SK-N-SH treated with all-trans-retinoic acid at 6 μM for 48 hours (cell line): ENCODE measurements at regions not wholly inside any gene's neighbourhood (a gene's known extent, or its start where the extent isn't known, plus 50 kb on each side); places are given as distances from the start of the nearest gene placed in this dataset.
A peak's percentile ranks its signal among the peaks of the same experiment; 100 is the strongest.

ENCODE experiments used
- ATAC-seq: fragments of 200-7000 bp; cut with Tn5 transposase; 3 replicates; pipeline ENCODE4 v1.9.1; 2020; ENCODE audit warnings: mild to moderate bottlenecking, moderate library complexity
- ARNTL ChIP-seq: fragments of 450-650 bp; formaldehyde crosslinking; IDR thresholded peaks from 2 replicates; pipeline ENCODE4 v1.5.0; 2020; ENCODE audit warnings: low read depth, mild to moderate bottlenecking, moderate library complexity, borderline replicate concordance
- BACH2 ChIP-seq: fragments of 250-450 bp; sonication (Bioruptor Pico); IDR thresholded peaks from 2 replicates; pipeline ENCODE4 v1.9.0; 2021; ENCODE audit warnings: mild to moderate bottlenecking, borderline replicate concordance
- CSDC2 ChIP-seq: fragments of 250-450 bp; sonication (Bioruptor Pico); IDR thresholded peaks from 2 replicates; pipeline ENCODE4 v1.5.0; 2020; ENCODE audit warnings: mild to moderate bottlenecking, moderate library complexity
- CSRNP3 ChIP-seq: fragments of 250-450 bp; sonication (Bioruptor Pico); IDR thresholded peaks from 2 replicates; pipeline ENCODE4 v1.5.1; 2021; ENCODE audit warnings: mild to moderate bottlenecking, moderate library complexity
- ESRRG ChIP-seq: fragments of 250-450 bp; sonication (Bioruptor Pico); IDR thresholded peaks from 2 replicates; pipeline ENCODE4 v1.6.1; 2021; ENCODE audit warnings: mild to moderate bottlenecking
- GLIS3 ChIP-seq: fragments of 250-450 bp; sonication (Bioruptor Pico); IDR thresholded peaks from 2 replicates; pipeline ENCODE4 v1.5.0; 2020; ENCODE audit warnings: mild to moderate bottlenecking, moderate library complexity
- ISL1 ChIP-seq: fragments of 250-450 bp; sonication (Bioruptor Pico); IDR thresholded peaks from 2 replicates; pipeline ENCODE4 v2.1.2; 2022; ENCODE audit warnings: mild to moderate bottlenecking, moderate library complexity
- OSR1 ChIP-seq: fragments of 250-450 bp; sonication (Bioruptor Pico); IDR thresholded peaks from 2 replicates; pipeline ENCODE4 v1.8.0; 2022; ENCODE audit warnings: moderate library complexity, mild to moderate bottlenecking, inconsistent platforms
- PPARA ChIP-seq: fragments of 250-450 bp; sonication (Bioruptor Pico); IDR thresholded peaks from 2 replicates; pipeline ENCODE4 v1.5.0; 2020; ENCODE audit warnings: mild to moderate bottlenecking, borderline replicate concordance
- RARB ChIP-seq: fragments of 250-450 bp; sonication (Bioruptor Pico); IDR thresholded peaks from 2 replicates; pipeline ENCODE4 v1.8.0; 2021; ENCODE audit warnings: mild to moderate bottlenecking, moderate library complexity
- SNAI2 ChIP-seq: fragments of 250-450 bp; sonication (Bioruptor Pico); IDR thresholded peaks from 2 replicates; pipeline ENCODE4 v1.5.0; 2020; ENCODE audit warnings: mild to moderate bottlenecking, moderate library complexity
- TCF4 ChIP-seq: fragments of 250-450 bp; sonication (Bioruptor Pico); IDR thresholded peaks from 2 replicates; pipeline ENCODE4 v1.8.0; 2021; ENCODE audit warnings: mild to moderate bottlenecking, moderate library complexity, borderline replicate concordance
- TOX ChIP-seq: fragments of 250-450 bp; sonication (Bioruptor Pico); IDR thresholded peaks from 2 replicates; pipeline ENCODE4 v1.8.0; 2021; ENCODE audit warnings: mild to moderate bottlenecking, moderate library complexity, borderline replicate concordance
- ZC3H10 ChIP-seq: fragments of 250-450 bp; sonication (Bioruptor Pico); IDR thresholded peaks from 2 replicates; pipeline ENCODE4 v1.5.1; 2021; ENCODE audit warnings: mild to moderate bottlenecking, moderate library complexity
- ZFP3 ChIP-seq: fragments of 250-450 bp; sonication (Bioruptor Pico); IDR thresholded peaks from 2 replicates; pipeline ENCODE4 v1.5.0; 2020; ENCODE audit warnings: mild to moderate bottlenecking, moderate library complexity
- ZFP30 ChIP-seq: fragments of 450-650 bp; formaldehyde crosslinking; IDR thresholded peaks from 2 replicates; pipeline ENCODE4 v1.5.0; 2022; ENCODE audit warnings: mild to moderate bottlenecking, moderate library complexity
- ZNF565 ChIP-seq: fragments of 450-650 bp; formaldehyde crosslinking; conservative IDR thresholded peaks from 2 replicates; pipeline ENCODE4 v1.5.0; 2020; ENCODE audit warnings: low read depth, mild to moderate bottlenecking, moderate library complexity
- ZNF70 ChIP-seq: fragments of 450-650 bp; formaldehyde crosslinking; IDR thresholded peaks from 2 replicates; pipeline ENCODE4 v1.5.0; 2020; ENCODE audit warnings: mild to moderate bottlenecking, moderate library complexity
- ZNF8 ChIP-seq: fragments of 450-650 bp; formaldehyde crosslinking; IDR thresholded peaks from 2 replicates; pipeline ENCODE4 v1.5.0; 2020; ENCODE audit warnings: mild to moderate bottlenecking, moderate library complexity
- TF ChIP-seq, protein P1 (sequence below): fragments of 250-450 bp; sonication (Bioruptor Pico); IDR thresholded peaks from 2 replicates; pipeline ENCODE4 v1.5.1; 2020; ENCODE audit warnings: low read depth, mild to moderate bottlenecking, moderate library complexity
- TF ChIP-seq, protein P2 (sequence below): fragments of 250-450 bp; sonication (Bioruptor Pico); IDR thresholded peaks from 2 replicates; pipeline ENCODE4 v1.5.0; 2020; ENCODE audit warnings: mild to moderate bottlenecking, moderate library complexity
- TF ChIP-seq, protein P3 (sequence below): fragments of 250-450 bp; sonication (Bioruptor Pico); IDR thresholded peaks from 2 replicates; pipeline ENCODE4 v1.8.0; 2020; ENCODE audit warnings: mild to moderate bottlenecking, moderate library complexity, borderline replicate concordance

- no peak for ATAC-seq
- TF ChIP-seq CSDC2 (CRISPR knock-in tag), result no peak
- no peak for TF ChIP-seq GLIS3 (CRISPR knock-in tag)
- no peak for TF ChIP-seq PPARA
- TF ChIP-seq RARB (CRISPR knock-in tag), result no peak
- TF ChIP-seq ZNF8 (CRISPR knock-in tag), result no peak
- no peak for TF ChIP-seq OSR1 (CRISPR knock-in tag)
- no peak for TF ChIP-seq TOX (CRISPR knock-in tag)
- no peak for TF ChIP-seq ZC3H10 (CRISPR knock-in tag)
- TF ChIP-seq ZFP30 (CRISPR knock-in tag), result no peak
- TF ChIP-seq ARNTL (CRISPR knock-in tag), result no peak
These were observed 838.1 kb downstream of the TBL1XR1 start for GRCh38 chr3:176359211-176359610.

DNA sequence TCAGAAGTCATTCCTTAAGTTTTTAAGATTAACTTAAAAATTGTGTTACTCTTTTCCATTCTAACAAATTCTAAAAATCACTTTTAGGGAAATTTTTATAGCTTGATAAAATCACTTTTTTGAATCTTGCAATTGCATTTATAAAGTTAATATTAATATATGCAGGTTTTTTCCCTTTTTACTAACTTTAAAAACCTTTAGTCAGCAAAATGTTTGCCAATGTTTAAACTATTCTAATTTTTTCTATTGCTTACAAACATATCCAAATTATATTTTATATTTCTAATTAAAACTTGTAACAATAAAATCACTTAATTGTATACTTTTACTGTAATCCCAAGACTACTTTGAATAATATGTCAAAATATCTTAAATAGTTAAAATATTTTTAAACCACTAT, 839.4 kb downstream of the TBL1XR1 start:
- no peak for ATAC-seq
- no peak for TF ChIP-seq ISL1 (CRISPR knock-in tag)
- TF ChIP-seq ARNTL (CRISPR knock-in tag), result no peak
- TF ChIP-seq, protein P1, sequence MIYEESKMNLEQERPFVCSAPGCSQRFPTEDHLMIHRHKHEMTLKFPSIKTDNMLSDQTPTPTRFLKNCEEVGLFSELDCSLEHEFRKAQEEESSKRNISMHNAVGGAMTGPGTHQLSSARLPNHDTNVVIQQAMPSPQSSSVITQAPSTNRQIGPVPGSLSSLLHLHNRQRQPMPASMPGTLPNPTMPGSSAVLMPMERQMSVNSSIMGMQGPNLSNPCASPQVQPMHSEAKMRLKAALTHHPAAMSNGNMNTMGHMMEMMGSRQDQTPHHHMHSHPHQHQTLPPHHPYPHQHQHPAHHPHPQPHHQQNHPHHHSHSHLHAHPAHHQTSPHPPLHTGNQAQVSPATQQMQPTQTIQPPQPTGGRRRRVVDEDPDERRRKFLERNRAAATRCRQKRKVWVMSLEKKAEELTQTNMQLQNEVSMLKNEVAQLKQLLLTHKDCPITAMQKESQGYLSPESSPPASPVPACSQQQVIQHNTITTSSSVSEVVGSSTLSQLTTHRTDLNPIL (CRISPR knock-in tag), result no peak
- TF ChIP-seq, protein P2, sequence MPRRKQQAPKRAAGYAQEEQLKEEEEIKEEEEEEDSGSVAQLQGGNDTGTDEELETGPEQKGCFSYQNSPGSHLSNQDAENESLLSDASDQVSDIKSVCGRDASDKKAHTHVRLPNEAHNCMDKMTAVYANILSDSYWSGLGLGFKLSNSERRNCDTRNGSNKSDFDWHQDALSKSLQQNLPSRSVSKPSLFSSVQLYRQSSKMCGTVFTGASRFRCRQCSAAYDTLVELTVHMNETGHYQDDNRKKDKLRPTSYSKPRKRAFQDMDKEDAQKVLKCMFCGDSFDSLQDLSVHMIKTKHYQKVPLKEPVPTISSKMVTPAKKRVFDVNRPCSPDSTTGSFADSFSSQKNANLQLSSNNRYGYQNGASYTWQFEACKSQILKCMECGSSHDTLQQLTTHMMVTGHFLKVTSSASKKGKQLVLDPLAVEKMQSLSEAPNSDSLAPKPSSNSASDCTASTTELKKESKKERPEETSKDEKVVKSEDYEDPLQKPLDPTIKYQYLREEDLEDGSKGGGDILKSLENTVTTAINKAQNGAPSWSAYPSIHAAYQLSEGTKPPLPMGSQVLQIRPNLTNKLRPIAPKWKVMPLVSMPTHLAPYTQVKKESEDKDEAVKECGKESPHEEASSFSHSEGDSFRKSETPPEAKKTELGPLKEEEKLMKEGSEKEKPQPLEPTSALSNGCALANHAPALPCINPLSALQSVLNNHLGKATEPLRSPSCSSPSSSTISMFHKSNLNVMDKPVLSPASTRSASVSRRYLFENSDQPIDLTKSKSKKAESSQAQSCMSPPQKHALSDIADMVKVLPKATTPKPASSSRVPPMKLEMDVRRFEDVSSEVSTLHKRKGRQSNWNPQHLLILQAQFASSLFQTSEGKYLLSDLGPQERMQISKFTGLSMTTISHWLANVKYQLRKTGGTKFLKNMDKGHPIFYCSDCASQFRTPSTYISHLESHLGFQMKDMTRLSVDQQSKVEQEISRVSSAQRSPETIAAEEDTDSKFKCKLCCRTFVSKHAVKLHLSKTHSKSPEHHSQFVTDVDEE (CRISPR knock-in tag), result no peak
- no peak for TF ChIP-seq PPARA
- no peak for TF ChIP-seq CSRNP3 (CRISPR knock-in tag)
- no peak for TF ChIP-seq ZNF565 (CRISPR knock-in tag)
- no peak for TF ChIP-seq OSR1 (CRISPR knock-in tag)
- no peak for TF ChIP-seq ZNF70 (CRISPR knock-in tag)
- no peak for TF ChIP-seq ZNF8 (CRISPR knock-in tag)
- no peak for TF ChIP-seq BACH2
- TF ChIP-seq, protein P3, sequence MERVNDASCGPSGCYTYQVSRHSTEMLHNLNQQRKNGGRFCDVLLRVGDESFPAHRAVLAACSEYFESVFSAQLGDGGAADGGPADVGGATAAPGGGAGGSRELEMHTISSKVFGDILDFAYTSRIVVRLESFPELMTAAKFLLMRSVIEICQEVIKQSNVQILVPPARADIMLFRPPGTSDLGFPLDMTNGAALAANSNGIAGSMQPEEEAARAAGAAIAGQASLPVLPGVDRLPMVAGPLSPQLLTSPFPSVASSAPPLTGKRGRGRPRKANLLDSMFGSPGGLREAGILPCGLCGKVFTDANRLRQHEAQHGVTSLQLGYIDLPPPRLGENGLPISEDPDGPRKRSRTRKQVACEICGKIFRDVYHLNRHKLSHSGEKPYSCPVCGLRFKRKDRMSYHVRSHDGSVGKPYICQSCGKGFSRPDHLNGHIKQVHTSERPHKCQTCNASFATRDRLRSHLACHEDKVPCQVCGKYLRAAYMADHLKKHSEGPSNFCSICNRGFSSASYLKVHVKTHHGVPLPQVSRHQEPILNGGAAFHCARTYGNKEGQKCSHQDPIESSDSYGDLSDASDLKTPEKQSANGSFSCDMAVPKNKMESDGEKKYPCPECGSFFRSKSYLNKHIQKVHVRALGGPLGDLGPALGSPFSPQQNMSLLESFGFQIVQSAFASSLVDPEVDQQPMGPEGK (CRISPR knock-in tag), result no peak
- TF ChIP-seq SNAI2 (CRISPR knock-in tag), result no peak
- no peak for TF ChIP-seq CSDC2 (CRISPR knock-in tag)

DNA sequence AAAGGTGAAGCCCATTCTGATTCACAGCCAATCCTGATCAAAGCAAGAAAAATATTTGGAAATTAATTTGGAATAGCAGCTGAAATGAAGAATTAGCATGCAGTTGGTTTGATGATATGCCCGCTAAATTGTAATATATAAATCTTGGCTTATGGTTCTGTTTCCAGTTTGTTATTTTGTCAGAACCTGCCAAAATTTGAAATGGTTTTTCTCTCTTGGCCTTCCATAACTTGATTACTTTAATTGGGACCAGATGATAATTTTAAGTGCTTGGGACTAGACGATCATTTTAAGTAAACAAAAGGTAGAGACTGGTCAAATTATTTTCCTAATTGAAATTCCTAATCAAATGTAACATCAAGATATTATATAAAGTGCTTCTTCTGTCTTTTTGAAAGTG, 842.4 kb downstream of the TBL1XR1 start:
- ATAC-seq, result no peak
- TF ChIP-seq PPARA (no peak), ZNF565 (CRISPR knock-in tag) (no peak), TCF4 (peak; percentile 88), ZFP3 (CRISPR knock-in tag) (no peak), ESRRG (CRISPR knock-in tag) (peak; percentile 66; the same call in 1 of the 2 replicates), ZNF70 (CRISPR knock-in tag) (no peak), CSRNP3 (CRISPR knock-in tag) (0 out of 2 replicates have a peak, but pooled peaks have one; percentile 58), BACH2 (no peak), RARB (CRISPR knock-in tag) (no peak), ZFP30 (CRISPR knock-in tag) (no peak), CSDC2 (CRISPR knock-in tag) (no peak)
- TF ChIP-seq, protein P2 (CRISPR knock-in tag), result peak; percentile 82; the same call in 1 of the 2 replicates
- TF ChIP-seq, protein P1 (CRISPR knock-in tag), result peak; percentile 36; the same call in 1 of the 2 replicates
- TF ChIP-seq, protein P3 (CRISPR knock-in tag), result no peak
